ENCODE measurements at regions not wholly inside any gene's neighbourhood (a gene's known extent, or its start where the extent isn't known, plus 50 kb on each side); places are given as distances from the start of the nearest gene placed in this dataset.
"Not testable (repeated sequence)": the region's sequence is repeated elsewhere in the genome, so short reads cannot be mapped to it uniquely, and the experiment has no call there.

DNA sequence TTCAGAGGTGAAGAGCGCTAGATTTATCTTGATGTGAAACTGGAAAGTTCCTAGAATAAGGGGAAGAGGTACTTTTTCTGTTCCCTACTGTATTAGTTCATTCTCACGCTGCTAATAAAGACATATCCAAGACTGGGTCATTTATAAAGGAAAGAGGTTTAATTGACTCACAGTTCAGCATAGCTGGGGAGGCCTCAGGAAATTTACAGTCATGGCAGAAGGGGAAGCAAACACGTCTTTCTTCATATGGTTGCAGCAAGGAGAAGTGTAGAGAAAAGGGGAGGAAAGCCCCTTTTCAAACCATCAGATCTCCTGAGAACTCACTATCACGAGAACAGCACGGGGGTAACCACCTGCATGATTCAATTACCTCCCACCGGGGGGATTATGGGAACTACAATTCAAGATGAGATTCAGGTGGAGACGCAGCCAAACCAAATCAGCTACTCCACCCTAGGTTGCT lies 99.8 kb upstream of the MPP7 start:
- H3K4me3 Mint-ChIP-seq = not testable (repeated sequence)
- peak; percentile 59 for ATAC-seq

DNA sequence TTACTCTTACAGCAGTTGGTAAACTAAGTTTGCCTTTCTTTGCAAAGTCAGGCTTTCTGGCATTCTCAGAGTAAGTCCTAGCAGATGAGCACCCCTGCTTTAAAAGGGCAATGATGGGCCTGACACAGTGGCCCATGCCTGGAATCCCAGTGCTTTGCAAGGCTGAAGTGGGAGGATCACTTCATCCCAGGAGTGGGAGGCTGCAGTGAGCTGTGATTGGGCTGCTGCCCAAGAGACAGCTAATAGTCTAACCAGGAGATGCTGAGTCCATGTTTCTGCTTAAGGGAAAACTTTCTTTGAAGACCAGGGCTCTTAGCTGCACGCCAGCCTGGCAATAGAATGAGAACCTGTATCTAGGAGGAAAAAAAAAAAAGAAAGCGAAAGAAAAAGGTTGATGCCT lies 100.2 kb upstream of the MPP7 start:
- Mint-ChIP-seq H3K4me3 (no peak overlapping the region), H3K27me3 (ENCODE audit: insufficient read depth, low read depth, poor library complexity) (peaks cover 3% of the 10 kb centered on the region), H3K4me1 (peaks cover 12% of the 10 kb centered on the region), H3K27ac (no peak overlapping the region), H3K9me3 (peaks cover 7% of the 10 kb centered on the region; the same call in 1 of the 3 replicates), H3K36me3 (ENCODE audit: low read depth) (no peaks in the 10 kb centered on the region)
- H3K27me3 ChIP-seq (ENCODE audit: insufficient read depth) = no peaks in the 10 kb centered on the region
- H3K79me2 ChIP-seq (replicated peaks; ENCODE audit: insufficient read depth) = no peaks in the 10 kb centered on the region
- peak overlapping the region; percentile 72; the same call in 1 of the 2 replicates for H2AFZ ChIP-seq
- no peaks in the 10 kb centered on the region for H3K36me3 ChIP-seq (ENCODE audit: insufficient read depth)
- no peaks in the 10 kb centered on the region for H3K4me1 ChIP-seq (ENCODE audit: insufficient read depth)
- no peak overlapping the region for H3K27ac ChIP-seq (ENCODE audit: low read depth)
- no peaks in the 10 kb centered on the region for H3K9me2 ChIP-seq (ENCODE audit: insufficient read depth)
- H3F3A ChIP-seq (replicated peaks; ENCODE audit: low read depth) = no peaks in the 10 kb centered on the region
- H4K20me1 ChIP-seq (replicated peaks; ENCODE audit: insufficient read depth) = no peaks in the 10 kb centered on the region
- DNase-seq (ENCODE audit: low spot score) (no peak), ATAC-seq (peak; percentile 65)
- no peak overlapping the region for H3K4me2 ChIP-seq
- H3K4me3 ChIP-seq = no peak overlapping the region
- TF ChIP-seq, protein P1, sequence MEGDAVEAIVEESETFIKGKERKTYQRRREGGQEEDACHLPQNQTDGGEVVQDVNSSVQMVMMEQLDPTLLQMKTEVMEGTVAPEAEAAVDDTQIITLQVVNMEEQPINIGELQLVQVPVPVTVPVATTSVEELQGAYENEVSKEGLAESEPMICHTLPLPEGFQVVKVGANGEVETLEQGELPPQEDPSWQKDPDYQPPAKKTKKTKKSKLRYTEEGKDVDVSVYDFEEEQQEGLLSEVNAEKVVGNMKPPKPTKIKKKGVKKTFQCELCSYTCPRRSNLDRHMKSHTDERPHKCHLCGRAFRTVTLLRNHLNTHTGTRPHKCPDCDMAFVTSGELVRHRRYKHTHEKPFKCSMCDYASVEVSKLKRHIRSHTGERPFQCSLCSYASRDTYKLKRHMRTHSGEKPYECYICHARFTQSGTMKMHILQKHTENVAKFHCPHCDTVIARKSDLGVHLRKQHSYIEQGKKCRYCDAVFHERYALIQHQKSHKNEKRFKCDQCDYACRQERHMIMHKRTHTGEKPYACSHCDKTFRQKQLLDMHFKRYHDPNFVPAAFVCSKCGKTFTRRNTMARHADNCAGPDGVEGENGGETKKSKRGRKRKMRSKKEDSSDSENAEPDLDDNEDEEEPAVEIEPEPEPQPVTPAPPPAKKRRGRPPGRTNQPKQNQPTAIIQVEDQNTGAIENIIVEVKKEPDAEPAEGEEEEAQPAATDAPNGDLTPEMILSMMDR (conservative IDR thresholded peaks at IDR 0.05; ENCODE audit: low read depth in 2 of 2) = no peak
- TF ChIP-seq, protein P2, sequence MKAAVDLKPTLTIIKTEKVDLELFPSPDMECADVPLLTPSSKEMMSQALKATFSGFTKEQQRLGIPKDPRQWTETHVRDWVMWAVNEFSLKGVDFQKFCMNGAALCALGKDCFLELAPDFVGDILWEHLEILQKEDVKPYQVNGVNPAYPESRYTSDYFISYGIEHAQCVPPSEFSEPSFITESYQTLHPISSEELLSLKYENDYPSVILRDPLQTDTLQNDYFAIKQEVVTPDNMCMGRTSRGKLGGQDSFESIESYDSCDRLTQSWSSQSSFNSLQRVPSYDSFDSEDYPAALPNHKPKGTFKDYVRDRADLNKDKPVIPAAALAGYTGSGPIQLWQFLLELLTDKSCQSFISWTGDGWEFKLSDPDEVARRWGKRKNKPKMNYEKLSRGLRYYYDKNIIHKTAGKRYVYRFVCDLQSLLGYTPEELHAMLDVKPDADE (IDR thresholded peaks at IDR 0.05) = no peak
- TF ChIP-seq EZH2 (IDR thresholded peaks at IDR 0.05; ENCODE audit: low read depth, unreplicated experiment) = no peak
- TF ChIP-seq, protein P3, sequence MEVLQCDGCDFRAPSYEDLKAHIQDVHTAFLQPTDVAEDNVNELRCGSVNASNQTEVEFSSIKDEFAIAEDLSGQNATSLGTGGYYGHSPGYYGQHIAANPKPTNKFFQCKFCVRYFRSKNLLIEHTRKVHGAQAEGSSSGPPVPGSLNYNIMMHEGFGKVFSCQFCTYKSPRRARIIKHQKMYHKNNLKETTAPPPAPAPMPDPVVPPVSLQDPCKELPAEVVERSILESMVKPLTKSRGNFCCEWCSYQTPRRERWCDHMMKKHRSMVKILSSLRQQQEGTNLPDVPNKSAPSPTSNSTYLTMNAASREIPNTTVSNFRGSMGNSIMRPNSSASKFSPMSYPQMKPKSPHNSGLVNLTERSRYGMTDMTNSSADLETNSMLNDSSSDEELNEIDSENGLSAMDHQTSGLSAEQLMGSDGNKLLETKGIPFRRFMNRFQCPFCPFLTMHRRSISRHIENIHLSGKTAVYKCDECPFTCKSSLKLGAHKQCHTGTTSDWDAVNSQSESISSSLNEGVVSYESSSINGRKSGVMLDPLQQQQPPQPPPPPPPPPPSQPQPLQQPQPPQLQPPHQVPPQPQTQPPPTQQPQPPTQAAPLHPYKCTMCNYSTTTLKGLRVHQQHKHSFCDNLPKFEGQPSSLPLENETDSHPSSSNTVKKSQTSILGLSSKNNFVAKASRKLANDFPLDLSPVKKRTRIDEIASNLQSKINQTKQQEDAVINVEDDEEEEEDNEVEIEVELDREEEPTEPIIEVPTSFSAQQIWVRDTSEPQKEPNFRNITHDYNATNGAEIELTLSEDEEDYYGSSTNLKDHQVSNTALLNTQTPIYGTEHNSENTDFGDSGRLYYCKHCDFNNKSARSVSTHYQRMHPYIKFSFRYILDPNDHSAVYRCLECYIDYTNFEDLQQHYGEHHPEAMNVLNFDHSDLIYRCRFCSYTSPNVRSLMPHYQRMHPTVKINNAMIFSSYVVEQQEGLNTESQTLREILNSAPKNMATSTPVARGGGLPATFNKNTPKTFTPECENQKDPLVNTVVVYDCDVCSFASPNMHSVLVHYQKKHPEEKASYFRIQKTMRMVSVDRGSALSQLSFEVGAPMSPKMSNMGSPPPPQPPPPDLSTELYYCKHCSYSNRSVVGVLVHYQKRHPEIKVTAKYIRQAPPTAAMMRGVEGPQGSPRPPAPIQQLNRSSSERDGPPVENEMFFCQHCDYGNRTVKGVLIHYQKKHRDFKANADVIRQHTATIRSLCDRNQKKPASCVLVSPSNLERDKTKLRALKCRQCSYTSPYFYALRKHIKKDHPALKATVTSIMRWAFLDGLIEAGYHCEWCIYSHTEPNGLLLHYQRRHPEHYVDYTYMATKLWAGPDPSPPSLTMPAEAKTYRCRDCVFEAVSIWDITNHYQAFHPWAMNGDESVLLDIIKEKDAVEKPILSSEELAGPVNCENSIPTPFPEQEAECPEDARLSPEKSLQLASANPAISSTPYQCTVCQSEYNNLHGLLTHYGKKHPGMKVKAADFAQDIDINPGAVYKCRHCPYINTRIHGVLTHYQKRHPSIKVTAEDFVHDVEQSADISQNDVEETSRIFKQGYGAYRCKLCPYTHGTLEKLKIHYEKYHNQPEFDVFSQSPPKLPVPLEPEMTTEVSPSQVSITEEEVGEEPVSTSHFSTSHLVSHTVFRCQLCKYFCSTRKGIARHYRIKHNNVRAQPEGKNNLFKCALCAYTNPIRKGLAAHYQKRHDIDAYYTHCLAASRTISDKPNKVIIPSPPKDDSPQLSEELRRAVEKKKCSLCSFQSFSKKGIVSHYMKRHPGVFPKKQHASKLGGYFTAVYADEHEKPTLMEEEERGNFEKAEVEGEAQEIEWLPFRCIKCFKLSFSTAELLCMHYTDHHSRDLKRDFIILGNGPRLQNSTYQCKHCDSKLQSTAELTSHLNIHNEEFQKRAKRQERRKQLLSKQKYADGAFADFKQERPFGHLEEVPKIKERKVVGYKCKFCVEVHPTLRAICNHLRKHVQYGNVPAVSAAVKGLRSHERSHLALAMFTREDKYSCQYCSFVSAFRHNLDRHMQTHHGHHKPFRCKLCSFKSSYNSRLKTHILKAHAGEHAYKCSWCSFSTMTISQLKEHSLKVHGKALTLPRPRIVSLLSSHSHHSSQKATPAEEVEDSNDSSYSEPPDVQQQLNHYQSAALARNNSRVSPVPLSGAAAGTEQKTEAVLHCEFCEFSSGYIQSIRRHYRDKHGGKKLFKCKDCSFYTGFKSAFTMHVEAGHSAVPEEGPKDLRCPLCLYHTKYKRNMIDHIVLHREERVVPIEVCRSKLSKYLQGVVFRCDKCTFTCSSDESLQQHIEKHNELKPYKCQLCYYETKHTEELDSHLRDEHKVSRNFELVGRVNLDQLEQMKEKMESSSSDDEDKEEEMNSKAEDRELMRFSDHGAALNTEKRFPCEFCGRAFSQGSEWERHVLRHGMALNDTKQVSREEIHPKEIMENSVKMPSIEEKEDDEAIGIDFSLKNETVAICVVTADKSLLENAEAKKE (CRISPR knock-in tag; IDR thresholded peaks at IDR 0.05) = no peak
- TF ChIP-seq CREB1 (CRISPR knock-in tag; IDR thresholded peaks at IDR 0.05; ENCODE audit: low read depth) = no peak
- TF ChIP-seq JUNB (IDR thresholded peaks at IDR 0.05; ENCODE audit: unreplicated experiment) = no peak
- TF ChIP-seq STAT1 (IDR thresholded peaks at IDR 0.05; ENCODE audit: unreplicated experiment) = no peak
- no peak for TF ChIP-seq ZNF331 (CRISPR knock-in tag; IDR thresholded peaks at IDR 0.05; ENCODE audit: low read depth)
- no peak for TF ChIP-seq POLR2AphosphoS5 (IDR thresholded peaks at IDR 0.05; ENCODE audit: low read depth)
- TF ChIP-seq, protein P4, sequence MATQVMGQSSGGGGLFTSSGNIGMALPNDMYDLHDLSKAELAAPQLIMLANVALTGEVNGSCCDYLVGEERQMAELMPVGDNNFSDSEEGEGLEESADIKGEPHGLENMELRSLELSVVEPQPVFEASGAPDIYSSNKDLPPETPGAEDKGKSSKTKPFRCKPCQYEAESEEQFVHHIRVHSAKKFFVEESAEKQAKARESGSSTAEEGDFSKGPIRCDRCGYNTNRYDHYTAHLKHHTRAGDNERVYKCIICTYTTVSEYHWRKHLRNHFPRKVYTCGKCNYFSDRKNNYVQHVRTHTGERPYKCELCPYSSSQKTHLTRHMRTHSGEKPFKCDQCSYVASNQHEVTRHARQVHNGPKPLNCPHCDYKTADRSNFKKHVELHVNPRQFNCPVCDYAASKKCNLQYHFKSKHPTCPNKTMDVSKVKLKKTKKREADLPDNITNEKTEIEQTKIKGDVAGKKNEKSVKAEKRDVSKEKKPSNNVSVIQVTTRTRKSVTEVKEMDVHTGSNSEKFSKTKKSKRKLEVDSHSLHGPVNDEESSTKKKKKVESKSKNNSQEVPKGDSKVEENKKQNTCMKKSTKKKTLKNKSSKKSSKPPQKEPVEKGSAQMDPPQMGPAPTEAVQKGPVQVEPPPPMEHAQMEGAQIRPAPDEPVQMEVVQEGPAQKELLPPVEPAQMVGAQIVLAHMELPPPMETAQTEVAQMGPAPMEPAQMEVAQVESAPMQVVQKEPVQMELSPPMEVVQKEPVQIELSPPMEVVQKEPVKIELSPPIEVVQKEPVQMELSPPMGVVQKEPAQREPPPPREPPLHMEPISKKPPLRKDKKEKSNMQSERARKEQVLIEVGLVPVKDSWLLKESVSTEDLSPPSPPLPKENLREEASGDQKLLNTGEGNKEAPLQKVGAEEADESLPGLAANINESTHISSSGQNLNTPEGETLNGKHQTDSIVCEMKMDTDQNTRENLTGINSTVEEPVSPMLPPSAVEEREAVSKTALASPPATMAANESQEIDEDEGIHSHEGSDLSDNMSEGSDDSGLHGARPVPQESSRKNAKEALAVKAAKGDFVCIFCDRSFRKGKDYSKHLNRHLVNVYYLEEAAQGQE (IDR thresholded peaks at IDR 0.05; ENCODE audit: unreplicated experiment) = no peak

More for the DNA sequence above, 99.8 kb upstream of the MPP7 start:
- H2AFZ ChIP-seq = peak overlapping the region; percentile 72; the same call in 1 of the 2 replicates
- not testable (repeated sequence) for H3K9me2 ChIP-seq (ENCODE audit: insufficient read depth); H3K36me3 Mint-ChIP-seq (ENCODE audit: low read depth); H3K27ac Mint-ChIP-seq; H3K79me2 ChIP-seq (replicated peaks; ENCODE audit: insufficient read depth); H3K27me3 Mint-ChIP-seq (ENCODE audit: insufficient read depth, low read depth, poor library complexity); H3K9me3 Mint-ChIP-seq; H3K27ac ChIP-seq (ENCODE audit: low read depth); H3K4me1 ChIP-seq (ENCODE audit: insufficient read depth); H3K4me3 ChIP-seq; H3K27me3 ChIP-seq (ENCODE audit: insufficient read depth); DNase-seq (ENCODE audit: low spot score); H3F3A ChIP-seq (replicated peaks; ENCODE audit: low read depth); H3K4me2 ChIP-seq; H3K36me3 ChIP-seq (ENCODE audit: insufficient read depth); H4K20me1 ChIP-seq (replicated peaks; ENCODE audit: insufficient read depth)
- peaks cover 12% of the 10 kb centered on the region for H3K4me1 Mint-ChIP-seq
